Right kidney (tissue), 1 donor: ENCODE measurements at regions not wholly inside any gene's neighbourhood (a gene's known extent, or its start where the extent isn't known, plus 50 kb on each side); places are given as distances from the start of the nearest gene placed in this dataset.

ENCODE experiments used
- DNase-seq: peaks from one replicate; pipeline ENCODE4 v3.0.0-alpha.2; 2016

DNA sequence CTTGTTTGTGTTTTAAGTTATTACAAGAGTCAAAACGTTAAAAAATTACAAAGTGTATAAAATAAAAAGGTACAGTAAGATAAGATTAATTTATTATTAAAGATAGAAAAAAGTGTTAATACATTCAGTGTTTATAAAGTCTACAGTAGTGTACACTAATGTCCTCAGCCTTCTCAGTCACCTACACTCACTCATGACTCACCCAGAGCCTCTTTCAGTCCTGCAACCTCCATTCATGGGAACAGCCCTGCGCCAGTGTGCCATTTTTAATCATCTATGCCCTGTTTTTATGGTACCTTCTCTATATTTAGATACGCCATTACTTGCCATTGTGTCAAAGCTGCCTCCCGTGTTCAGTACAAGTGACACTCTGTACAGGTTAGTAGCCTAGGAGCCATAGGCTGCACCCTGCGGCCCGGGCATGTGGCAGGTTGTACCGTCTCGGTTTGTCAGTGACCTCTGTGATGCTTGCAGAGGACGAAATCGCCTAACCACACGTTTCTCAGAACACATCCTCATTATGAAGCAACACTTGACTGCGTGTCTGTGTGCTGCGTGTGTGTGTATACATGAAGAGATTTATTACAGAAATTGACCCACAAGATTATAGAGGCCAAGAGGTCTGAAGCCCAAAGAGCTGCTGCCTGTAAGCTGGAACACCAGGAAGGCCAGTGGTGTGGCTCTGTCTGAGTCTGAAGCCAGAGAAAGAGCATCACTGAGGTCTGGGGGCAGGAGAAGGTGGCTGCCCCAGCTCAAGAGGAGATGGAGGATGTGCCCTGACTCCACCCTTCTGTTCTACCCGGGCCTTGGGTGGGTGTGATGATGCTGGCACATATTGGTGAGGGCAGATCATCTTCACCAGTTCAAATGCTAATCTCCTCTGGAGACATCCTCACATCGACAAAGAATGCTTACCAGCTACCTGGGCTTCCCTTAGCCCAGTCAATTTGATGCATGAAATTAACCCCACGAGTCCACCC lies 116.6 kb upstream of the C14orf180 start:
- DNase-seq, result no peak

DNA sequence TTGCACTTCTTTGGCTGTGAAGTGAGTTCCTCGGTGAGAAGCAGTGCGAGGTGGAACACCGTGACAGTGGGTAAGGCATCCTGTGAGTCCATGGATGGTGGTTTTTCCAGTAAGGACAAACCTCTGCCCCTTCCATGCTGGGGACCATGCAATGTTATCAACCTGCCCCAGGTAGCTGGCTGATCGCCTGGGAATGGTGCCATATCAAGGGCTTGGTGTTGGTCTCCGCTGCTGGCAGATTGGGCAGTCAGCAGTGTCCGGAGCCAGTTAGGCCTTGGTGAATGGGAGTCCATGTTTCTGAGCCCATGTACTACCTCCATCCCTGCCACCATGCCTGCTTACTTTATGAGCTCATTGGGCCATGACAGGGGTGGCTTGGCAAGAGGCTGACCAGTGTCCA lies 114.7 kb upstream of the C14orf180 start:
- no peak for DNase-seq

GRCh38 chr14:104465482-104466390 lies 113.8 kb upstream of the C14orf180 start:
- DNase-seq, result no peak

GRCh38 chr14:104467236-104467635 lies 112.3 kb upstream of the C14orf180 start:
- DNase-seq, result no peak

DNA sequence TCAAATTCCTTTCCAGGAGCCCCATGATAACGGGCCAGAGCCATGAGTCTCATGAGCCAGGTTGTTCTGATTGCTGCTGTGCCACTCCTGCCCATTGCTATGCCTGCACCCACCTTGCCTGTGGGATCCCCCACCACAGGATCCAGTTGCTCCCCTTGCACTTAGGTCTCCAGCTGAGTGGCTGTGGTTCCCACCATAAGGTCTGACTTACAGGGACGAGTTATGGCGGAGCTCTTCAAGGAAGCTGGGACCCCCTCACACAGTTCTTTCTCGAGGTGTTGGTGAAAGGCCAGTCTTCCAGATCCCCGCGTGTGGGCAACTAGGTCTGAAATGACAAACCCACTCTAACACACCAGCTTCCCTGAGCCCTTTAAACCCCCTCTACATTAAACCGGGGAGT lies 111.9 kb upstream of the C14orf180 start:
- no peak for DNase-seq

GRCh38 chr14:104469591-104469990 lies 110.0 kb upstream of the C14orf180 start:
- no peak for DNase-seq

GRCh38 chr14:104470588-104470987 lies 109.0 kb upstream of the C14orf180 start:
- no peak for DNase-seq

GRCh38 chr14:104471114-104471513 lies 108.5 kb upstream of the C14orf180 start:
- no peak for DNase-seq

DNA sequence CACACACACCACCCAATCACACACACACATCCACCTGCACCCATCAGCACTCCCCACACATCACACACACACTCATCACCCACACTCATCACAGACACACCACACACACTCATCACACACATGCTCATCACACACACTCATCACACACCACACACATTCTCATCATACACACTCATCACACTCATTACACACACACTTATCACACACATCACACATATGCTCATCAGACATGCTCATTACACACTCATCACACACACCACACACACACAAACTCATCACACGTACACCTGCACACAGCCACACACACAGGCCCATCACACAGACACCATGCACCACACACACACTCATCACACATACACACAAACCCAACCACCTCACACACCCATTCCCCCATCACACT lies 107.5 kb upstream of the C14orf180 start:
- no peak for DNase-seq

- DNase-seq, result no peak
Measured at GRCh38 chr14:104472536-104473243, 106.9 kb upstream of the C14orf180 start.

GRCh38 chr14:104473244-104473565 lies 106.4 kb upstream of the C14orf180 start:
- no peak for DNase-seq

- no peak for DNase-seq
Measured at GRCh38 chr14:104473649-104474494, 105.7 kb upstream of the C14orf180 start.

GRCh38 chr14:104474495-104475213 lies 104.9 kb upstream of the C14orf180 start:
- no peak for DNase-seq

DNA sequence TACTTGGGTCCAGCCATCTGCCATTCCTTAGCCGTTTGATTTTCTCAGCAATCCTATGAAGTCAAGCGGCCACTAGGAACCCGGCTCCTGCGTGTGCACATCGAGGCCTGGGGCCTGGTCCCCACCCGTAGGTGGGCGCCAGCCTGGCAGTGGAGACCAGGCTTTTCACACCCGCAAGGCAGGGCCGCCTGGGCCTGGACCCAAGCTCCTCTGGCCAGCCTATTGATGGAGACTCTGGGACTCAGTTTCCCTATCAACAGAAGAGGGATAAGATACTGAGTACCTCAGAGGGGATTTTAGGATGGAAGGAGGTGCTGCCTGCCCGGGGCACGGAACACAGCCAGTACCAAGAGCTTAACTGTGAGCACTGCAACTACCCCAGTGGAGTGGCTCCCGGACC lies 104.3 kb upstream of the C14orf180 start:
- no peak for DNase-seq

- DNase-seq, result no peak
Measured at GRCh38 chr14:104475802-104476201, 103.8 kb upstream of the C14orf180 start.

GRCh38 chr14:104476437-104476836 lies 103.1 kb upstream of the C14orf180 start:
- DNase-seq, result no peak

DNA sequence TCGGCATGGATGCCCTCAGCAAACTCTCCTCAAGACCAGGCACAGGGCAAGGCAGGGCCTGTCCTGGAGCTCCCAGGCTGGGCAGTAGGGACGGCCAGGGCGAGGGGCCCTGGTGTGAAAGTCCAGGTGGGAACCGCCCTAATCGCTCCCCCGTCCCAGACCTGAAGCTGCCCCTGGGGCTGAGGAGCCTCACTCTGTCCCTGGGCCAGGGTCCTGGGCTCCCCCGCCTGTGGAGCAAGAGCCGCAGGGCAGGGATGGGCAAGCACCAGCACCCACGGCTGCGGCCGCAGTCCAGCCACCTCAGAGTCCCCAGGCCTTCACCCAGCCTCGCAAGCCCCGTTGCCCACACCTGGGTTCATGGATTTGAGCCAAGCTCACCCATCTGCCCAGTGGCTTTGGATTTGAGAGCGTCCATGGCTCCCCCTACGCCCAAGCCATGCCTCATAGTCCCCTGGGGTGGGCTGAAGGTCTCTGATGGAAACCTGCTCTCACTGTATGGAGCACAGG lies 102.4 kb upstream of the C14orf180 start:
- no peak for DNase-seq

- no peak for DNase-seq
Measured at GRCh38 chr14:104477666-104478380, 101.7 kb upstream of the C14orf180 start.

DNA sequence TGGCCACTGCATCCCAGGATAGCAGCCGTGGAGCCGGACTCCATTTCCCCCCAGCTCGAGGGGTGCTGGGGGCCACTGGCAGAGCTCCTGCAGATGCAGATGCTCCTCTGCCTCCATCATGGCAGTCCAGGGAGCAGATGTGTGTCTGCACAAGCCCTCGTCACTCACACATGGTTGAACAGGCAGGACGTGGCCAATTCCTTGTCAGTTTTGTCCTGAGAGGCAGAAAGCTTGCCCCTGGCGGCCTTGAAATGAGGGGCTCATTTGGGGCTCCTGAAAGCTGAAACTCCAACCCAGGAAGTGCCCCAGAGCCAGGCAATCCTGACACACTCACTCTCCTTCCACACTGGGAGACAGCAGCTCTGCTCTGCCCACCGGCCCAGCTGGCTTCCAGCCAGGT lies 100.9 kb upstream of the C14orf180 start:
- DNase-seq, result no peak

GRCh38 chr14:104479901-104480300 lies 99.7 kb upstream of the C14orf180 start:
- DNase-seq, result no peak
